Heart left ventricle (tissue), 16 donors: ENCODE measurements at regions not wholly inside any gene's neighbourhood (a gene's known extent, or its start where the extent isn't known, plus 50 kb on each side); places are given as distances from the start of the nearest gene placed in this dataset.

ENCODE experiments used
- ATAC-seq, 4 donors: fragments of 200-7000 bp; cut with Tn5 transposase; one replicate each; pipeline ENCODE4 v1.9.1; 2020 to 2022; ENCODE audit warnings: moderate library complexity in 4 of 4, mild to moderate bottlenecking in 3 of 4, moderate number of reproducible peaks in 1 of 4
- DNase-seq, 5 donors: peaks; one replicate each; pipeline ENCODE4 v3.0.0-alpha.2; 2020
- H3K27ac ChIP-seq, 12 donors: fragments of 200-600 bp; sonication (generic) in 4 of 12; one replicate each; pipeline versions ENCODE4 v1.5.0 to v1.8.0; 2016 to 2022; ENCODE audit warnings: mild to moderate bottlenecking in 2 of 12
- H3K27me3 ChIP-seq, 9 donors: fragments of 200-600 bp; sonication (generic) in 2 of 9; one replicate each; pipeline versions ENCODE4 v1.5.1 to v1.8.0; 2016 to 2022; ENCODE audit warnings: mild to moderate bottlenecking in 3 of 9
- H3K36me3 ChIP-seq, 9 donors: fragments of 200-600 bp; sonication (generic) in 2 of 9; one replicate each; pipeline versions ENCODE4 v1.5.0 to v1.8.0; 2018 to 2022; ENCODE audit warnings: mild to moderate bottlenecking in 2 of 9
- H3K4me1 ChIP-seq, 12 donors: fragments of 200-600 bp; sonication (generic) in 4 of 12; one replicate each; pipeline versions ENCODE4 v1.5.0 to v1.8.0; 2016 to 2022; ENCODE audit warnings: mild to moderate bottlenecking in 3 of 12
- H3K4me3 ChIP-seq, 12 donors: fragments of 200-600 bp; sonication (generic) in 4 of 12; one replicate each; pipeline versions ENCODE4 v1.5.0 to v1.8.0; 2017 to 2022; ENCODE audit warnings: mild to moderate bottlenecking in 9 of 12, moderate library complexity in 4 of 12
- H3K9me3 ChIP-seq, 12 donors: fragments of 200-600 bp; sonication (generic) in 4 of 12; one replicate each; pipeline versions ENCODE4 v1.5.0 to v1.8.0; 2016 to 2022; ENCODE audit warnings: mild to moderate bottlenecking in 1 of 12
- POLR2A ChIP-seq, 2 donors: fragments of 450-650 bp; IDR thresholded peaks; one replicate each; pipeline ENCODE4 v1.6.1; 2017; ENCODE audit warnings: antibody characterized with exemption in 2 of 2, mild to moderate bottlenecking in 2 of 2, moderate library complexity in 2 of 2
- WGBS, 4 donors: extraction: QIAGEN DNeasy Blood & Tissue Kit in 2 of 4; methylation state at CpG; one replicate each; pipeline versions ENCODE4 v1.1.5 to v1.1.7; 2013 to 2018; 5-methylcytosine and 5-hydroxymethylcytosine counted together
- intact Hi-C, 10 donors: fragments of 100-400 bp; cut with DNase I; formaldehyde crosslinking; loops; one replicate each; pipeline versions ENCODE4 v1.11.1 to v1.14.2; 2022
- TF ChIP-seq, protein P1 (sequence below), 12 donors: fragments of 200-600 bp; sonication (generic) in 4 of 12; IDR thresholded peaks; one replicate each; pipeline versions ENCODE4 v1.5.0 to v1.8.0; 2018 to 2022; ENCODE audit warnings: antibody characterized with exemption in 12 of 12, mild to moderate bottlenecking in 5 of 12
- donor health status: ischemic (EF 13 %, LVEDD 7.1; RV severe dilation, severe dysfunction).
- donor health status: healthy with polysubstance abuse.
- donor health status: DM: no; HTN: yes; CAD: no.
- donor health status: DM: no; HTN: no; CAD: no.
- donor health status: ischemic (EF 25% LVEDD 6.9; RV normal size, moderate dysfunction).
- donor health status: ischemic (EF 25% LVEDD 5.7; RV mildly dilated, moderate dysfunction).
- donor health status: healthy.
- donor health status: DM: yes; HTN: yes; CAD: no.
- donor health status: ischemic (EF 35%, LVEDD 5.7; RV mildly dilated, moderate dysfunction).
- donor health status: nonischemic (EF 11% LVEDD 7.7; RV severe dilation, severe dysfunction).
- donor health status: DM: yes; HTN: yes; CAD: no.
- donor health status: PGD.
- donor health status: ischemic (EF 29% LVEDD 5.4; RV normal size, mild dysfunction).
- donor health status: nonischemic (EF 23%, LVEDD 6.1; RV moderate dilation, normal function).

DNA sequence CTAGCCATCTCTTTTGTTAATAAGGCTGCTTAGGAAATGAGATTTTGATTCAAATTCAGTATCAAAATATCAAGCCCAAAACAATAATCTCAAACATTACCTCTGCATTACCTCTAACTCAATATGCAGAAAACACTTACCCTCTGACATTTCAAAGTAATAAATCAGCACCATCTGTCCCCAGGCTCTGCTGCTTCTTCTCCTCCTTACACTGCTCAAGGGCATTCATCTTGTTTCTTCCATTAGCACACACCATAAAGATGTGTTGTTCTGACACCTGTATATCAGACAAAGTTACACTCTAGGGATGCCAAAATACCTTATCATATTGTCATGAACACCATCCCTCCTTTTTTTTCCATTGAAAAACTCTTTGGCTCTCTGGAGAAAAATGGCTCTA, 1630.3 kb downstream of the RPA4 start:
- Histone ChIP-seq H3K36me3 (no peaks in the 10 kb centered on the region), H3K9me3 (no peaks in the 10 kb centered on the region), H3K27ac (no peak overlapping the region), H3K4me3 (no peak overlapping the region), H3K27me3 (peaks cover 0 to 5% (median 0%) of the 10 kb centered on the region in 9 donors), H3K4me1 (no peaks in the 10 kb centered on the region)
- DNase-seq (no peak), ATAC-seq (no peak)
- intact Hi-C loops = no loop called here
- TF ChIP-seq POLR2A (IDR thresholded peaks at IDR 0.05) = no peak
- TF ChIP-seq, protein P1, sequence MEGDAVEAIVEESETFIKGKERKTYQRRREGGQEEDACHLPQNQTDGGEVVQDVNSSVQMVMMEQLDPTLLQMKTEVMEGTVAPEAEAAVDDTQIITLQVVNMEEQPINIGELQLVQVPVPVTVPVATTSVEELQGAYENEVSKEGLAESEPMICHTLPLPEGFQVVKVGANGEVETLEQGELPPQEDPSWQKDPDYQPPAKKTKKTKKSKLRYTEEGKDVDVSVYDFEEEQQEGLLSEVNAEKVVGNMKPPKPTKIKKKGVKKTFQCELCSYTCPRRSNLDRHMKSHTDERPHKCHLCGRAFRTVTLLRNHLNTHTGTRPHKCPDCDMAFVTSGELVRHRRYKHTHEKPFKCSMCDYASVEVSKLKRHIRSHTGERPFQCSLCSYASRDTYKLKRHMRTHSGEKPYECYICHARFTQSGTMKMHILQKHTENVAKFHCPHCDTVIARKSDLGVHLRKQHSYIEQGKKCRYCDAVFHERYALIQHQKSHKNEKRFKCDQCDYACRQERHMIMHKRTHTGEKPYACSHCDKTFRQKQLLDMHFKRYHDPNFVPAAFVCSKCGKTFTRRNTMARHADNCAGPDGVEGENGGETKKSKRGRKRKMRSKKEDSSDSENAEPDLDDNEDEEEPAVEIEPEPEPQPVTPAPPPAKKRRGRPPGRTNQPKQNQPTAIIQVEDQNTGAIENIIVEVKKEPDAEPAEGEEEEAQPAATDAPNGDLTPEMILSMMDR (IDR thresholded peaks at IDR 0.05) = no peak

DNA sequence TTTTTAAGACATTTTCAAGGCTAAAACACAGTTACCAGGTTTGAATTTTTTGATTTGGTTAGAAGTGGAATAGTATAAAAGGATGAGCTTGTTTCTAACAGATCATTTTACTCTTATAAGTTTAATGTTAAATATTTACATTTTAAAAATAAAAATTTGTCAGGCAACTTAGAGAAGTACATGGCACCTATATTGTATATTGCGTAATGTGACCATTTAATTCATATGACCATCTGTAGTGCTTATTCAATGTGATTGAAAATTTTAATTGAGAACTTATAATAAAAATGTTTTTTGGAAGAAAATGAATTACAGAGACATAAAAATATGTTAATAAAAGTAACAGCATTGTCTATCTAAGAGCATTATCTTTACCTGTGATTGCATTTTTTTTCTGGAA, 1632.4 kb downstream of the RPA4 start:
- no peak overlapping the region for H3K27ac ChIP-seq
- H3K4me3 ChIP-seq = no peak overlapping the region
- TF ChIP-seq POLR2A (IDR thresholded peaks at IDR 0.05) = no peak
- TF ChIP-seq, protein P1 (IDR thresholded peaks at IDR 0.05) = no peak
- DNase-seq = no peak
- H3K27me3 ChIP-seq = peaks cover 0 to 2% (median 0%) of the 10 kb centered on the region in 9 donors
- ATAC-seq = no peak
- H3K4me1 ChIP-seq = no peaks in the 10 kb centered on the region
- no peaks in the 10 kb centered on the region for H3K9me3 ChIP-seq
- H3K36me3 ChIP-seq = no peaks in the 10 kb centered on the region
- intact Hi-C loops = no loop called here
- 88 to 98% (median 94%) methylated on average over 1 of the region's 1 CpG for WGBS, 4 donors

DNA sequence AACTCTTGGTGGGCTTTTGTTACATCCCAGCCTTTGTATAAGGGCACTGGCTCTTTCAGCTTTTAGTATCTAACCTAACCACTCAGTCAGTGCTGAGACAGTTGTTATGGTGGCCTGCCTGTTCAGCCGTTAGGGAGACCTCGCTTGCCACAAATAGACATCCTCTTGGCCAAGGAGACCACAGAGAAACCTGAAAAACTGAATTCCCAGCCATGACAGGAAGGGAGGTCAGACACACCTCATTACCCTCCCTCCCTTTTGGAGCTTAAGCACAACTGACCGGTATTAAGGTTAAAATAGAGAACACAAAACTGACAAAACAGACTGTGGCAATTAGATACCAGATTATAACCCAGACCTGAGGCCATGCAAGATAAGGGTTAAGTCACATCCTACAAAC, 1639.3 kb downstream of the RPA4 start:
- intact Hi-C loops = no loop called here

DNA sequence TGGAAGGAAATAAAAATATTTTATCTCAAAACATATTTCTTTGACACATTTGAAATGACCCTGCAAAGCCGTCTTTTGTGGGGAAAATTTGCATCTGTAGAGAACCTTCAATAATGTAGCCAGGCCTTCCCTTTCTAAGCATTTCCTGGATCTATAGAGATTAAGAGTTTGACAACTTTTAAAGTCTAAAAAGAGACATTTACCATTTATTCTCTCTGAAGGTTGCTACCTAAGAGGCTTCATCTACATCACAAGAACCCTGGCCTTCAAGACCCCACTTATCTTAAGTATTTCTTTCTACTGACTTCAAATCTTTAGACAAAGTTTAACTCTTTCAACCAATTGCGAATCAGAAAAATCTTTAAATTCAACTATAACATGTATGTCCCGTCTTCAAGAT, 1639.8 kb downstream of the RPA4 start:
- ATAC-seq (no peak), DNase-seq (no peak)
- intact Hi-C loops = no loop called here
- H3K27ac ChIP-seq = no peak overlapping the region
- WGBS, 4 donors = 70 to 83% (median 75%) methylated on average over 3 of the region's 3 CpGs
- no peaks in the 10 kb centered on the region for H3K36me3 ChIP-seq
- H3K4me3 ChIP-seq = no peak overlapping the region
- TF ChIP-seq, protein P1 (IDR thresholded peaks at IDR 0.05) = no peak
- TF ChIP-seq POLR2A (IDR thresholded peaks at IDR 0.05) = no peak
- H3K27me3 ChIP-seq = no peaks in the 10 kb centered on the region
- H3K4me1 ChIP-seq = no peaks in the 10 kb centered on the region
- no peaks in the 10 kb centered on the region for H3K9me3 ChIP-seq

More for the DNA sequence above, 1639.3 kb downstream of the RPA4 start:
- Histone ChIP-seq H3K36me3 (no peaks in the 10 kb centered on the region), H3K9me3 (no peaks in the 10 kb centered on the region), H3K4me1 (no peaks in the 10 kb centered on the region), H3K27me3 (no peaks in the 10 kb centered on the region), H3K27ac (no peak overlapping the region), H3K4me3 (no peak overlapping the region)
- TF ChIP-seq POLR2A (IDR thresholded peaks at IDR 0.05) = no peak
- TF ChIP-seq, protein P1 (IDR thresholded peaks at IDR 0.05) = no peak
- no peak for DNase-seq
- 48 to 58% (median 52%) methylated on average over 3 of the region's 3 CpGs for WGBS, 4 donors
- ATAC-seq = no peak
